ENCODE measurements at regions not wholly inside any gene's neighbourhood (a gene's known extent, or its start where the extent isn't known, plus 50 kb on each side); places are given as distances from the start of the nearest gene placed in this dataset.
"Not testable (repeated sequence)": the region's sequence is repeated elsewhere in the genome, so short reads cannot be mapped to it uniquely, and the experiment has no call there.

GRCh38 chrX:73963682-73964081 lies 111.2 kb upstream of the XIST start:
- no peak for DNase-seq (ENCODE audit: low read depth in 4 of 4, low spot score in 2 of 4)

- no peak for DNase-seq (ENCODE audit: low read depth in 4 of 4, low spot score in 2 of 4)
Observed at GRCh38 chrX:73962948-73963347, 110.4 kb upstream of the XIST start.

GRCh38 chrX:73961867-73962266 lies 109.4 kb upstream of the XIST start:
- not testable (repeated sequence) for DNase-seq (ENCODE audit: low read depth in 4 of 4, low spot score in 2 of 4)

- DNase-seq (ENCODE audit: low read depth in 4 of 4, low spot score in 2 of 4) = peak in 1 of 4 donors; percentile 24
Observed at GRCh38 chrX:73944563-73944908, 92.0 kb upstream of the XIST start.

- DNase-seq (ENCODE audit: low read depth in 4 of 4, low spot score in 2 of 4) = peak; percentile 65 to 72 (median 70)
Observed at GRCh38 chrX:73943693-73944562, 91.4 kb upstream of the XIST start.

- DNase-seq (ENCODE audit: low read depth in 4 of 4, low spot score in 2 of 4) = no peak
Observed at GRCh38 chrX:73940893-73941470, 88.5 kb upstream of the XIST start.

- DNase-seq (ENCODE audit: low read depth in 4 of 4, low spot score in 2 of 4) = not testable (repeated sequence)
Observed at GRCh38 chrX:73937843-73938242, 85.3 kb upstream of the XIST start.

GRCh38 chrX:73932522-73932921 lies 80.0 kb upstream of the XIST start:
- no peak for DNase-seq (ENCODE audit: low read depth in 4 of 4, low spot score in 2 of 4)

GRCh38 chrX:73930300-73930699 lies 77.8 kb upstream of the XIST start:
- DNase-seq (ENCODE audit: low read depth in 4 of 4, low spot score in 2 of 4) = no peak

- DNase-seq (ENCODE audit: low read depth in 4 of 4, low spot score in 2 of 4) = no peak
Observed at GRCh38 chrX:73922856-73923455, 70.4 kb upstream of the XIST start.

GRCh38 chrX:73916931-73917667 lies 64.6 kb upstream of the XIST start:
- no peak for DNase-seq (ENCODE audit: low read depth in 4 of 4, low spot score in 2 of 4)

GRCh38 chrX:73916489-73916888 lies 64.0 kb upstream of the XIST start:
- no peak for DNase-seq (ENCODE audit: low read depth in 4 of 4, low spot score in 2 of 4)

GRCh38 chrX:73914792-73915191 lies 62.3 kb upstream of the XIST start:
- not testable (repeated sequence) for DNase-seq (ENCODE audit: low read depth in 4 of 4, low spot score in 2 of 4)

GRCh38 chrX:73913580-73913979 lies 61.1 kb upstream of the XIST start:
- no peak for DNase-seq (ENCODE audit: low read depth in 4 of 4, low spot score in 2 of 4)

- not testable (repeated sequence) for DNase-seq (ENCODE audit: low read depth in 4 of 4, low spot score in 2 of 4)
Observed at GRCh38 chrX:73911946-73912345, 59.4 kb upstream of the XIST start.

- DNase-seq (ENCODE audit: low read depth in 4 of 4, low spot score in 2 of 4) = not testable (repeated sequence)
Observed at GRCh38 chrX:73905749-73906374, 53.3 kb upstream of the XIST start.

- DNase-seq (ENCODE audit: low read depth in 4 of 4, low spot score in 2 of 4) = no peak
Observed at GRCh38 chrX:73903941-73904340, 51.4 kb upstream of the XIST start.

Measured in left renal cortex interstitium (tissue), 4 donors.